ENCODE measurements at regions not wholly inside any gene's neighbourhood (a gene's known extent, or its start where the extent isn't known, plus 50 kb on each side); places are given as distances from the start of the nearest gene placed in this dataset.
A peak's percentile ranks its signal among the peaks of the same experiment; 100 is the strongest.

DNA sequence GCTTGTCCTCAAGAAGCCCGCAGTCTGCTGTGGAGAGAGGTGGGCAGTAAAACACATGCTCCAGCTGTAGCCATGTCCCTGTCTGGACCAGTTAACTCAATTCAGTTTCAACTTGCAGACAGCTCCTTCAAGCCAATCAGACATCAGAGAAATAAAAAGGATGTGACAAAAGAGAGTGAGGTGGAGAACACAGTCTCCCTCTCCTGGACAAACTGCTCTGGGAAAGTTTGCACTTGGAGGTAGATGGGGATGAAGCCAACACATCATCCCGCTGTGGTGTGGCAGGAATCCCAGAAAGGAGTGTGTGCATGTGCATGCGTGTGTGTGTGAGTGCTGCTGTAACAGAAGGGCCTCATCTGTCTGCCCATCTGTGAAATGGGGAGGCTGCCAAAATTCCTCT is 358.6 kb upstream of the ASIC2 start:
- Histone ChIP-seq H3K4me3 (replicated peaks in 1 of 3; ENCODE audit: low read depth in 2 of 3, low read length in 3 of 3) (no peak overlapping the region), H3K36me3 (replicated peaks in 1 of 2; ENCODE audit: control insufficient read depth in 1 of 2, insufficient read depth in 2 of 2, low read length in 2 of 2) (no peaks in the 10 kb centered on the region), H3K79me2 (ENCODE audit: insufficient read depth, low read length) (no peaks in the 10 kb centered on the region), H3K4me1 (ENCODE audit: control insufficient read depth in 1 of 2, insufficient read depth in 2 of 2, low read length in 2 of 2) (no peaks in the 10 kb centered on the region), H3K9ac (ENCODE audit: insufficient read depth, low read length, poor library complexity, severe bottlenecking) (no peak overlapping the region), H4K20me1 (ENCODE audit: insufficient read depth, low read length) (no peaks in the 10 kb centered on the region), H3K27ac (ENCODE audit: low read depth in 1 of 2, low read length in 2 of 2) (no peak overlapping the region), H2AFZ (ENCODE audit: insufficient read depth, low read depth, low read length, poor library complexity, severe bottlenecking) (no peak overlapping the region), H3K9me3 (replicated peaks in 1 of 2; ENCODE audit: control insufficient read depth in 1 of 2, insufficient read depth in 1 of 2, low read length in 2 of 2) (no peaks in the 10 kb centered on the region), H3K4me2 (replicated peaks; ENCODE audit: extremely low read depth, low read length, poor library complexity, severe bottlenecking) (no peak overlapping the region), H3K27me3 (ENCODE audit: control insufficient read depth in 2 of 2, insufficient read depth in 2 of 2, low read length in 2 of 2) (peaks cover 2 to 4% of the 10 kb centered on the region in 2 donors)
- Mint-ChIP-seq H3K27ac (no peak overlapping the region), H3K36me3 (no peaks in the 10 kb centered on the region), H3K4me1 (no peaks in the 10 kb centered on the region), H3K9me3 (no peaks in the 10 kb centered on the region), H3K27me3 (ENCODE audit: low read depth in 3 of 3) (peaks cover 8 to 15% (median 9%) of the 10 kb centered on the region in 3 donors), H3K4me3 (no peak overlapping the region)
- DNase-seq = no peak
- no peak for TF ChIP-seq CTCF (IDR thresholded peaks at IDR 0.05)
- WGBS (ENCODE audit: insufficient coverage) = no CpG with 5 or more reads among the region's 3 CpGs
- intact Hi-C loops (cut with micrococcal nuclease) = no loop called here

- H3K79me2 ChIP-seq (ENCODE audit: insufficient read depth, low read length) = no peaks in the 10 kb centered on the region
- TF ChIP-seq CTCF (IDR thresholded peaks at IDR 0.05) = no peak
- no peaks in the 10 kb centered on the region for H3K9me3 ChIP-seq (replicated peaks in 1 of 2; ENCODE audit: control insufficient read depth in 1 of 2, insufficient read depth in 1 of 2, low read length in 2 of 2)
- WGBS (ENCODE audit: insufficient coverage) = 89% methylated on average over 4 of the region's 6 CpGs
- no peak overlapping the region for H3K4me3 ChIP-seq (replicated peaks in 1 of 3; ENCODE audit: low read depth in 2 of 3, low read length in 3 of 3)
- peak overlapping the region in 1 of 2 donors; percentile 54 for H3K4me3 Mint-ChIP-seq
- H3K36me3 ChIP-seq (replicated peaks in 1 of 2; ENCODE audit: control insufficient read depth in 1 of 2, insufficient read depth in 2 of 2, low read length in 2 of 2) = no peaks in the 10 kb centered on the region
- H3K27ac ChIP-seq (ENCODE audit: low read depth in 1 of 2, low read length in 2 of 2) = no peak overlapping the region
- DNase-seq = no peak
- no peak overlapping the region for H3K27ac Mint-ChIP-seq
- no peaks in the 10 kb centered on the region for H4K20me1 ChIP-seq (ENCODE audit: insufficient read depth, low read length)
- H3K4me2 ChIP-seq (replicated peaks; ENCODE audit: extremely low read depth, low read length, poor library complexity, severe bottlenecking) = no peak overlapping the region
- H3K4me1 ChIP-seq (ENCODE audit: control insufficient read depth in 1 of 2, insufficient read depth in 2 of 2, low read length in 2 of 2) = no peaks in the 10 kb centered on the region
- peaks cover 7 to 10% (median 9%) of the 10 kb centered on the region in 3 donors for H3K27me3 Mint-ChIP-seq (ENCODE audit: low read depth in 3 of 3)
- no peaks in the 10 kb centered on the region for H3K4me1 Mint-ChIP-seq
- peaks cover 2 to 4% of the 10 kb centered on the region in 2 donors for H3K27me3 ChIP-seq (ENCODE audit: control insufficient read depth in 2 of 2, insufficient read depth in 2 of 2, low read length in 2 of 2)
- H3K9ac ChIP-seq (ENCODE audit: insufficient read depth, low read length, poor library complexity, severe bottlenecking) = no peak overlapping the region
- no peaks in the 10 kb centered on the region for H3K9me3 Mint-ChIP-seq
- H3K36me3 Mint-ChIP-seq = no peaks in the 10 kb centered on the region
- no peak overlapping the region for H2AFZ ChIP-seq (ENCODE audit: insufficient read depth, low read depth, low read length, poor library complexity, severe bottlenecking)
- intact Hi-C loops (cut with micrococcal nuclease) = no loop called here
These were observed 359.8 kb upstream of the ASIC2 start for GRCh38 chr17:33652731-33653398.

Measured in CD14-positive monocyte (primary cell).